ENCODE measurements at regions not wholly inside any gene's neighbourhood (a gene's known extent, or its start where the extent isn't known, plus 50 kb on each side); places are given as distances from the start of the nearest gene placed in this dataset.

- DNase-seq (ENCODE audit: low read depth in 1 of 2, low spot score in 2 of 2) (no peak), FAIRE-seq (no peak)
- Histone ChIP-seq H3K9ac (replicated peaks in 1 of 4; ENCODE audit: extremely low read depth in 1 of 4, low read depth in 3 of 4, low read length in 3 of 4) (no peak overlapping the region), H2AK5ac (ENCODE audit: low read depth, low read length) (no peak overlapping the region), H2BK12ac (ENCODE audit: low read depth, low read length) (no peak overlapping the region), H3K4me3 (ENCODE audit: extremely low read depth in 1 of 4, insufficient read depth in 2 of 4, low read depth in 3 of 4, low read length in 4 of 4) (no peak overlapping the region), H3K23me2 (ENCODE audit: low read depth, low read length) (no peaks in the 10 kb centered on the region), H3K36me3 (ENCODE audit: control insufficient read depth in 2 of 4, insufficient read depth in 4 of 4, low read length in 3 of 4) (no peaks in the 10 kb centered on the region), H2BK20ac (ENCODE audit: low read length) (no peak overlapping the region), H4K20me1 (replicated peaks in 1 of 2; ENCODE audit: control insufficient read depth in 1 of 2, insufficient read depth in 2 of 2, low read length in 2 of 2) (no peaks in the 10 kb centered on the region), H3K27me3 (replicated peaks in 1 of 4; ENCODE audit: control insufficient read depth in 3 of 4, extremely low read depth in 1 of 4, insufficient read depth in 3 of 4, low read length in 3 of 4) (no peaks in the 10 kb centered on the region), H3K79me1 (ENCODE audit: low read depth, low read length) (no peaks in the 10 kb centered on the region), H3K4ac (replicated peaks; ENCODE audit: insufficient read length, low read depth, low read length) (no peak overlapping the region), H2BK15ac (ENCODE audit: low read length) (no peak overlapping the region), H4K5ac (ENCODE audit: insufficient read length, low read depth, low read length) (no peak overlapping the region), H3K4me1 (replicated peaks in 1 of 4; ENCODE audit: control insufficient read depth in 3 of 4, insufficient read depth in 4 of 4, low read length in 3 of 4) (no peaks in the 10 kb centered on the region), H3K27ac (ENCODE audit: low read depth, low read length) (no peak overlapping the region), H3K14ac (ENCODE audit: insufficient read length) (no peak overlapping the region), H3K9me3 (ENCODE audit: insufficient read depth in 2 of 2, low read depth in 1 of 2, low read length in 1 of 2) (peaks cover 6% of the 10 kb centered on the region in 2 experiments; a peak in 3 of 4 replicates), H3K79me2 (ENCODE audit: control insufficient read depth in 1 of 2, insufficient read depth in 2 of 2, low read length in 2 of 2) (no peaks in the 10 kb centered on the region), H3K56ac (replicated peaks; ENCODE audit: insufficient read length, low read depth, low read length) (no peak overlapping the region), H2BK5ac (ENCODE audit: low read depth, low read length) (no peak overlapping the region), H2BK120ac (replicated peaks; ENCODE audit: low read depth, low read length) (no peak overlapping the region), H4K91ac (replicated peaks; ENCODE audit: insufficient read length, low read length) (no peak overlapping the region), H3K23ac (ENCODE audit: insufficient read length) (no peak overlapping the region), H3K4me2 (ENCODE audit: insufficient read depth in 1 of 2, low read depth in 2 of 2, low read length in 2 of 2) (no peak overlapping the region), H3K18ac (ENCODE audit: extremely low read depth, low read length) (no peak overlapping the region), H2AFZ (ENCODE audit: low read length) (no peak overlapping the region), H4K8ac (ENCODE audit: extremely low read depth, insufficient read depth, low read length) (no peak overlapping the region)
- ChIA-PET CTCF (ENCODE audit: partially characterized antibody) (interaction anchor here (1.1 to 7.3 kb wide), 3 partner anchors 9 to 414 kb away, joined by 3 to 47 read pairs (median 4); no protein-coding TSS in a partner anchor), POLR2A (ENCODE audit: partially characterized antibody) (interaction anchor here (0.6 kb wide), 1 partner anchor 265 kb away, joined by 3 read pairs; no protein-coding TSS in a partner anchor)
- TF ChIP-seq RBBP5 (IDR thresholded peaks at IDR 0.05; ENCODE audit: borderline replicate concordance, low read depth, low read length), result no peak
- no peak for TF ChIP-seq ASH2L (IDR thresholded peaks at IDR 0.05; ENCODE audit: low read length)
- no peak for TF ChIP-seq BACH1 (IDR thresholded peaks at IDR 0.05; ENCODE audit: low read length)
- no peak for TF ChIP-seq EP300 (IDR thresholded peaks at IDR 0.05; ENCODE audit: borderline replicate concordance in 1 of 2, low read depth in 2 of 2, low read length in 2 of 2)
- TF ChIP-seq TCF12 (IDR thresholded peaks at IDR 0.05; ENCODE audit: low read depth, low read length), result no peak
- no peak for TF ChIP-seq BCL11A (IDR thresholded peaks at IDR 0.05; ENCODE audit: low read depth in 2 of 2, low read length in 2 of 2)
- TF ChIP-seq PHF8 (conservative IDR thresholded peaks at IDR 0.05; ENCODE audit: low read depth, low read length), result no peak
- WGBS, 2 experiments (ENCODE audit: extremely low coverage in 1 of 2, insufficient coverage in 1 of 2, insufficient read length in 1 of 2, insufficient replicate concordance in 2 of 2, low coverage in 1 of 2, low lambda C conversion rate in 2 of 2, missing lambda C conversion rate in 1 of 2), result 90% methylated on average over 5 of the region's 5 CpGs; no CpG with 5 or more reads in 1 of the 2 experiments
Measured at GRCh38 chr1:232890340-232890943, 60.0 kb upstream of the NTPCR start.
